ENCODE measurements at regions not wholly inside any gene's neighbourhood (a gene's known extent, or its start where the extent isn't known, plus 50 kb on each side); places are given as distances from the start of the nearest gene placed in this dataset.
"Not testable (repeated sequence)": the region's sequence is repeated elsewhere in the genome, so short reads cannot be mapped to it uniquely, and the experiment has no call there.

- peaks cover 14% of the 10 kb centered on the region for H3K4me1 ChIP-seq (ENCODE audit: insufficient read depth, low read length)
- H3K27me3 ChIP-seq (ENCODE audit: insufficient read depth, low read length): no peaks in the 10 kb centered on the region
- no peaks in the 10 kb centered on the region for H3K9me3 ChIP-seq (ENCODE audit: low read length)
- H2AFZ ChIP-seq (ENCODE audit: low read depth, low read length): no peak overlapping the region
- no peaks in the 10 kb centered on the region for H3K36me3 ChIP-seq (ENCODE audit: insufficient read depth, low read length)
- no peak overlapping the region for H3K4me3 ChIP-seq (ENCODE audit: low read length)
Measured at GRCh38 chr10:31129880-31130405, 98.3 kb upstream of the ZNF438 start.

GRCh38 chr10:31130406-31130805, 98.7 kb upstream of the ZNF438 start:
- peaks cover 19% of the 10 kb centered on the region for H3K4me1 ChIP-seq (ENCODE audit: insufficient read depth, low read length)
- no peaks in the 10 kb centered on the region for H3K9me3 ChIP-seq (ENCODE audit: low read length)
- no peak overlapping the region for H3K4me3 ChIP-seq (ENCODE audit: low read length)
- H3K27me3 ChIP-seq (ENCODE audit: insufficient read depth, low read length): no peaks in the 10 kb centered on the region
- H2AFZ ChIP-seq (ENCODE audit: low read depth, low read length): no peak overlapping the region
- H3K36me3 ChIP-seq (ENCODE audit: insufficient read depth, low read length): no peaks in the 10 kb centered on the region

- Histone ChIP-seq H3K27me3 (ENCODE audit: insufficient read depth, low read length) (no peaks in the 10 kb centered on the region), H3K4me3 (ENCODE audit: low read length) (no peak overlapping the region), H3K4me1 (ENCODE audit: insufficient read depth, low read length) (peaks cover 22% of the 10 kb centered on the region), H3K9me3 (ENCODE audit: low read length) (no peaks in the 10 kb centered on the region), H2AFZ (ENCODE audit: low read depth, low read length) (no peak overlapping the region), H3K36me3 (ENCODE audit: insufficient read depth, low read length) (no peaks in the 10 kb centered on the region)
Measured at GRCh38 chr10:31131251-31131650, 99.6 kb upstream of the ZNF438 start.

GRCh38 chr10:31132681-31133244, 101.1 kb upstream of the ZNF438 start:
- Histone ChIP-seq H3K27me3 (ENCODE audit: insufficient read depth, low read length) (no peaks in the 10 kb centered on the region), H3K4me1 (ENCODE audit: insufficient read depth, low read length) (peaks cover 22% of the 10 kb centered on the region), H3K4me3 (ENCODE audit: low read length) (peak overlapping the region; percentile 35), H2AFZ (ENCODE audit: low read depth, low read length) (no peak overlapping the region), H3K9me3 (ENCODE audit: low read length) (no peaks in the 10 kb centered on the region), H3K36me3 (ENCODE audit: insufficient read depth, low read length) (no peaks in the 10 kb centered on the region)

GRCh38 chr10:31133251-31133791, 101.7 kb upstream of the ZNF438 start:
- Histone ChIP-seq H3K9me3 (ENCODE audit: low read length) (no peaks in the 10 kb centered on the region), H3K27me3 (ENCODE audit: insufficient read depth, low read length) (no peaks in the 10 kb centered on the region), H3K4me3 (ENCODE audit: low read length) (peak overlapping the region; percentile 35), H3K36me3 (ENCODE audit: insufficient read depth, low read length) (no peaks in the 10 kb centered on the region), H3K4me1 (ENCODE audit: insufficient read depth, low read length) (peaks cover 22% of the 10 kb centered on the region), H2AFZ (ENCODE audit: low read depth, low read length) (no peak overlapping the region)

GRCh38 chr10:31133792-31134310, 102.2 kb upstream of the ZNF438 start:
- no peak overlapping the region for H2AFZ ChIP-seq (ENCODE audit: low read depth, low read length)
- H3K4me3 ChIP-seq (ENCODE audit: low read length): peak overlapping the region; percentile 47
- no peaks in the 10 kb centered on the region for H3K36me3 ChIP-seq (ENCODE audit: insufficient read depth, low read length)
- H3K27me3 ChIP-seq (ENCODE audit: insufficient read depth, low read length): no peaks in the 10 kb centered on the region
- peaks cover 22% of the 10 kb centered on the region for H3K4me1 ChIP-seq (ENCODE audit: insufficient read depth, low read length)
- no peaks in the 10 kb centered on the region for H3K9me3 ChIP-seq (ENCODE audit: low read length)

- Histone ChIP-seq H3K36me3 (ENCODE audit: insufficient read depth, low read length) (no peaks in the 10 kb centered on the region), H3K27me3 (ENCODE audit: insufficient read depth, low read length) (no peaks in the 10 kb centered on the region), H3K4me3 (ENCODE audit: low read length) (peak overlapping the region; percentile 47), H3K9me3 (ENCODE audit: low read length) (no peaks in the 10 kb centered on the region), H3K4me1 (ENCODE audit: insufficient read depth, low read length) (peaks cover 22% of the 10 kb centered on the region), H2AFZ (ENCODE audit: low read depth, low read length) (no peak overlapping the region)
Measured at GRCh38 chr10:31134311-31134952, 102.8 kb upstream of the ZNF438 start.

GRCh38 chr10:31135171-31135570, 103.5 kb upstream of the ZNF438 start:
- peaks cover 22% of the 10 kb centered on the region for H3K4me1 ChIP-seq (ENCODE audit: insufficient read depth, low read length)
- no peak overlapping the region for H2AFZ ChIP-seq (ENCODE audit: low read depth, low read length)
- H3K9me3 ChIP-seq (ENCODE audit: low read length): no peaks in the 10 kb centered on the region
- no peaks in the 10 kb centered on the region for H3K36me3 ChIP-seq (ENCODE audit: insufficient read depth, low read length)
- H3K27me3 ChIP-seq (ENCODE audit: insufficient read depth, low read length): no peaks in the 10 kb centered on the region
- H3K4me3 ChIP-seq (ENCODE audit: low read length): peak overlapping the region; percentile 47

GRCh38 chr10:31135791-31136190, 104.1 kb upstream of the ZNF438 start:
- H3K4me1 ChIP-seq (ENCODE audit: insufficient read depth, low read length): peaks cover 22% of the 10 kb centered on the region
- H3K27me3 ChIP-seq (ENCODE audit: insufficient read depth, low read length); H3K4me3 ChIP-seq (ENCODE audit: low read length); H3K36me3 ChIP-seq (ENCODE audit: insufficient read depth, low read length); H3K9me3 ChIP-seq (ENCODE audit: low read length); H2AFZ ChIP-seq (ENCODE audit: low read depth, low read length): not testable (repeated sequence)

- Histone ChIP-seq H3K36me3 (ENCODE audit: insufficient read depth, low read length) (no peaks in the 10 kb centered on the region), H3K9me3 (ENCODE audit: low read length) (no peaks in the 10 kb centered on the region), H3K4me1 (ENCODE audit: insufficient read depth, low read length) (peaks cover 22% of the 10 kb centered on the region), H2AFZ (ENCODE audit: low read depth, low read length) (no peak overlapping the region), H3K4me3 (ENCODE audit: low read length) (no peak overlapping the region), H3K27me3 (ENCODE audit: insufficient read depth, low read length) (no peaks in the 10 kb centered on the region)
Measured at GRCh38 chr10:31136386-31136785, 104.7 kb upstream of the ZNF438 start.

GRCh38 chr10:31136930-31137885, 105.5 kb upstream of the ZNF438 start:
- H3K36me3 ChIP-seq (ENCODE audit: insufficient read depth, low read length): no peaks in the 10 kb centered on the region
- H3K27me3 ChIP-seq (ENCODE audit: insufficient read depth, low read length): no peaks in the 10 kb centered on the region
- no peak overlapping the region for H2AFZ ChIP-seq (ENCODE audit: low read depth, low read length)
- peaks cover 27% of the 10 kb centered on the region for H3K4me1 ChIP-seq (ENCODE audit: insufficient read depth, low read length)
- no peaks in the 10 kb centered on the region for H3K9me3 ChIP-seq (ENCODE audit: low read length)
- no peak overlapping the region for H3K4me3 ChIP-seq (ENCODE audit: low read length)

GRCh38 chr10:31138026-31138553, 106.4 kb upstream of the ZNF438 start:
- Histone ChIP-seq H3K36me3 (ENCODE audit: insufficient read depth, low read length) (no peaks in the 10 kb centered on the region), H3K4me3 (ENCODE audit: low read length) (no peak overlapping the region), H3K9me3 (ENCODE audit: low read length) (no peaks in the 10 kb centered on the region), H3K27me3 (ENCODE audit: insufficient read depth, low read length) (no peaks in the 10 kb centered on the region), H3K4me1 (ENCODE audit: insufficient read depth, low read length) (peaks cover 23% of the 10 kb centered on the region), H2AFZ (ENCODE audit: low read depth, low read length) (no peak overlapping the region)
